GM21529 (cell line): ENCODE measurements at regions not wholly inside any gene's neighbourhood (a gene's known extent, or its start where the extent isn't known, plus 50 kb on each side); places are given as distances from the start of the nearest gene placed in this dataset.

ENCODE experiments used
- ATAC-seq: cut with Tn5 transposase; IDR thresholded peaks from one replicate; pipeline ENCODE4 v1.9.1; 2021; ENCODE audit not compliant: unreplicated experiment

GRCh38 chr15:98025237-98025636 lies 64.7 kb downstream of the ARRDC4 start:
- ATAC-seq: no peak

- no peak for ATAC-seq
Measured at GRCh38 chr15:98034731-98035130, 74.2 kb downstream of the ARRDC4 start.

GRCh38 chr15:98035134-98035533 lies 74.6 kb downstream of the ARRDC4 start:
- ATAC-seq: no peak

- no peak for ATAC-seq
Measured at GRCh38 chr15:98035577-98036010, 75.1 kb downstream of the ARRDC4 start.

GRCh38 chr15:98039596-98039995 lies 79.1 kb downstream of the ARRDC4 start:
- no peak for ATAC-seq

GRCh38 chr15:98040146-98040545 lies 79.6 kb downstream of the ARRDC4 start:
- no peak for ATAC-seq

GRCh38 chr15:98043160-98044014 lies 82.9 kb downstream of the ARRDC4 start:
- no peak for ATAC-seq

- no peak for ATAC-seq
Measured at GRCh38 chr15:98051734-98052133, 91.2 kb downstream of the ARRDC4 start.

- ATAC-seq: no peak
Measured at GRCh38 chr15:98057453-98057852, 97.0 kb downstream of the ARRDC4 start.

- no peak for ATAC-seq
Measured at GRCh38 chr15:98062869-98063268, 102.4 kb downstream of the ARRDC4 start.

- no peak for ATAC-seq
Measured at GRCh38 chr15:98063315-98063714, 102.8 kb downstream of the ARRDC4 start.

- no peak for ATAC-seq
Measured at GRCh38 chr15:98063871-98064270, 103.4 kb downstream of the ARRDC4 start.

- ATAC-seq: no peak
Measured at GRCh38 chr15:98067339-98067738, 106.8 kb downstream of the ARRDC4 start.

- ATAC-seq: no peak
Measured at GRCh38 chr15:98069256-98069655, 108.8 kb downstream of the ARRDC4 start.

GRCh38 chr15:98070137-98070536 lies 109.6 kb downstream of the ARRDC4 start:
- no peak for ATAC-seq

GRCh38 chr15:98071786-98072185 lies 111.3 kb downstream of the ARRDC4 start:
- ATAC-seq: no peak

GRCh38 chr15:98075441-98075840 lies 114.9 kb downstream of the ARRDC4 start:
- no peak for ATAC-seq

- no peak for ATAC-seq
Measured at GRCh38 chr15:98076021-98076816, 115.7 kb downstream of the ARRDC4 start.

- ATAC-seq: no peak
Measured at GRCh38 chr15:98077186-98077585, 116.7 kb downstream of the ARRDC4 start.

- ATAC-seq: no peak
Measured at GRCh38 chr15:98080791-98081190, 120.3 kb downstream of the ARRDC4 start.

- ATAC-seq: no peak
Measured at GRCh38 chr15:98083203-98083910, 122.9 kb downstream of the ARRDC4 start.
